Tibial artery (tissue), 4 donors: ENCODE measurements at regions not wholly inside any gene's neighbourhood (a gene's known extent, or its start where the extent isn't known, plus 50 kb on each side); places are given as distances from the start of the nearest gene placed in this dataset.

Source experiments
- DNase-seq, 2 donors: peaks; one replicate each; pipeline ENCODE4 v3.0.0-alpha.2; 2019
- H3K27ac ChIP-seq, 2 donors: fragments of 200-600 bp; sonication (generic) in 1 of 2; 1 replicate in 1 of 2; 2 replicates in 1 of 2; pipeline ENCODE4 v1.5.1; 2018 to 2019; ENCODE audit warnings: mild to moderate bottlenecking in 1 of 2
- H3K27me3 ChIP-seq, 2 donors: fragments of 200-600 bp; sonication (generic) in 1 of 2; one replicate each; pipeline versions ENCODE4 v1.5.1 to v1.6.0; 2016 to 2019
- H3K36me3 ChIP-seq, 3 donors: fragments of 200-600 bp; sonication (generic) in 2 of 3; one replicate each; pipeline ENCODE4 v1.5.1; 2016 to 2019; ENCODE audit warnings: mild to moderate bottlenecking in 2 of 3
- H3K4me1 ChIP-seq, 4 donors: fragments of 200-600 bp; sonication (generic) in 2 of 4; 1 replicate in 3 of 4; 2 replicates in 1 of 4; pipeline ENCODE4 v1.5.1; 2016 to 2019
- H3K4me3 ChIP-seq, 2 donors: fragments of 200-600 bp; sonication (generic) in 1 of 2; 1 replicate in 1 of 2; 2 replicates in 1 of 2; pipeline ENCODE4 v1.5.1; 2018 to 2019; ENCODE audit warnings: mild to moderate bottlenecking in 2 of 2
- H3K9me3 ChIP-seq, 3 donors: fragments of 200-600 bp; sonication (generic) in 1 of 3; one replicate each; pipeline ENCODE4 v1.5.1; 2016 to 2019
- CTCF ChIP-seq, 2 experiments: fragments of 200-600 bp in 1 of 2; fragments of 450-650 bp in 1 of 2; IDR thresholded peaks; one replicate each; pipeline ENCODE4 v1.5.1; 2017 to 2019; ENCODE audit warnings: antibody characterized with exemption in 2 of 2, mild to moderate bottlenecking in 1 of 2, moderate library complexity in 1 of 2
- intact Hi-C: fragments of 100-400 bp; cut with DNase I; formaldehyde crosslinking; loops from one replicate; pipeline ENCODE4 v1.15.0; 2023; ENCODE audit warnings: low total_unique reads

GRCh38 chr3:6229778-6230410, 631.0 kb upstream of the GRM7 start:
- Histone ChIP-seq H3K27ac (no peak overlapping the region), H3K4me3 (no peak overlapping the region), H3K27me3 (no peaks in the 10 kb centered on the region), H3K9me3 (no peaks in the 10 kb centered on the region), H3K36me3 (no peaks in the 10 kb centered on the region), H3K4me1 (no peaks in the 10 kb centered on the region)
- intact Hi-C loops, result no loop called here
- DNase-seq, result no peak
- TF ChIP-seq CTCF (IDR thresholded peaks at IDR 0.05), result no peak

GRCh38 chr3:6242104-6242503, 618.8 kb upstream of the GRM7 start:
- no peak for DNase-seq
- TF ChIP-seq CTCF (IDR thresholded peaks at IDR 0.05), result no peak
- Histone ChIP-seq H3K9me3 (peaks cover 0 to 5% (median 0%) of the 10 kb centered on the region in 3 donors), H3K36me3 (no peaks in the 10 kb centered on the region), H3K4me1 (no peaks in the 10 kb centered on the region), H3K4me3 (no peak overlapping the region), H3K27me3 (no peaks in the 10 kb centered on the region), H3K27ac (no peak overlapping the region)
- intact Hi-C loops, result no loop called here

- Histone ChIP-seq H3K4me1 (no peaks in the 10 kb centered on the region), H3K9me3 (no peaks in the 10 kb centered on the region), H3K27ac (no peak overlapping the region), H3K36me3 (no peaks in the 10 kb centered on the region), H3K27me3 (no peaks in the 10 kb centered on the region), H3K4me3 (no peak overlapping the region)
- DNase-seq, result no peak
- no peak for TF ChIP-seq CTCF (IDR thresholded peaks at IDR 0.05)
- intact Hi-C loops, result no loop called here
These were observed 612.4 kb upstream of the GRM7 start for GRCh38 chr3:6248528-6248927.

GRCh38 chr3:6249679-6250078, 611.2 kb upstream of the GRM7 start:
- Histone ChIP-seq H3K4me1 (no peaks in the 10 kb centered on the region), H3K27ac (no peak overlapping the region), H3K9me3 (no peaks in the 10 kb centered on the region), H3K27me3 (no peaks in the 10 kb centered on the region), H3K4me3 (no peak overlapping the region), H3K36me3 (no peaks in the 10 kb centered on the region)
- intact Hi-C loops, result no loop called here
- DNase-seq, result no peak
- no peak for TF ChIP-seq CTCF (IDR thresholded peaks at IDR 0.05)

GRCh38 chr3:6250167-6250566, 610.7 kb upstream of the GRM7 start:
- no peaks in the 10 kb centered on the region for H3K9me3 ChIP-seq
- H3K4me1 ChIP-seq, result no peaks in the 10 kb centered on the region
- intact Hi-C loops, result no loop called here
- H3K4me3 ChIP-seq, result no peak overlapping the region
- no peak overlapping the region for H3K27ac ChIP-seq
- no peaks in the 10 kb centered on the region for H3K36me3 ChIP-seq
- no peaks in the 10 kb centered on the region for H3K27me3 ChIP-seq
- no peak for TF ChIP-seq CTCF (IDR thresholded peaks at IDR 0.05)
- DNase-seq, result no peak
